GM18868 (cell line): ENCODE measurements at regions not wholly inside any gene's neighbourhood (a gene's known extent, or its start where the extent isn't known, plus 50 kb on each side); places are given as distances from the start of the nearest gene placed in this dataset.

Source experiments
- ATAC-seq: cut with Tn5 transposase; IDR thresholded peaks from one replicate; pipeline ENCODE4 v1.9.1; 2021; ENCODE audit warnings: mild to moderate bottlenecking, moderate library complexity; ENCODE audit not compliant: unreplicated experiment

DNA sequence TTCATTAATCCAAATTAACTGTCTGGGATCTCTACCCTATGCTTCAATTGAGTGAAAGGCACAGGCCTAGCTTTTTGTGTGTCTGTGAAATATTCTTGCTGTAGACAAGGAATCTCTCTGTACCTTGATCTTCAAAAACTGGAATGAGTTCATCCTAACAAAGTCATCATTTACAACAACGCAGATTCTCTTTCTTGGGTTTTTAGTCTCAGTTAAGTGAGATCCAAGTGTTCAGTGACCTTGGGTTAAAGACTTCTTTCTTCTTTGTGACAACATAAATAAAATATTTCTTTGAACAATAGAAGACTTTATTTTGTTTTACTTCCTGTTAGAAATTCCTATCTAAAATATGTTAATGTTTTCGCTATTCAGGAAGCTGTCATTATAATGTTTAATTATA, 192.2 kb upstream of the LMNTD1 start:
- no peak for ATAC-seq

DNA sequence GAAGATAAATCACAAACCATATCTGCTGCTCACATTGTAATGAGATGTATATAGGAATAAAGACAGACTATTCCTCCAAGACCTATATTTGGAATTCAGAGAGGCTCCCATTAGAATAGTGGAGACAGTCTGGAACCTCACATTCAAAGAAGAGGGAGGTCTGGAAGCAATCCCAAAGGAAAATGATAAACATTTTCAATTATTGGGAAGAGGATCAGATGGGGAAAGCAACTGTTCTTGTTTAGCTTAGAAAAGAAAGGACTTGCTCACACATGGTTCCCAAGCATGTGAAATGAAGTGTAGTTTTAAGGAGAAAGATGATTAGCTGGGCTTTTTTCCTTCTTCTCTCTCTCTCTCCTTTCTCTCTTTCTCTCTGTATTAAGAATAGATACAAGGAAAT, 193.0 kb upstream of the LMNTD1 start:
- ATAC-seq, result no peak

DNA sequence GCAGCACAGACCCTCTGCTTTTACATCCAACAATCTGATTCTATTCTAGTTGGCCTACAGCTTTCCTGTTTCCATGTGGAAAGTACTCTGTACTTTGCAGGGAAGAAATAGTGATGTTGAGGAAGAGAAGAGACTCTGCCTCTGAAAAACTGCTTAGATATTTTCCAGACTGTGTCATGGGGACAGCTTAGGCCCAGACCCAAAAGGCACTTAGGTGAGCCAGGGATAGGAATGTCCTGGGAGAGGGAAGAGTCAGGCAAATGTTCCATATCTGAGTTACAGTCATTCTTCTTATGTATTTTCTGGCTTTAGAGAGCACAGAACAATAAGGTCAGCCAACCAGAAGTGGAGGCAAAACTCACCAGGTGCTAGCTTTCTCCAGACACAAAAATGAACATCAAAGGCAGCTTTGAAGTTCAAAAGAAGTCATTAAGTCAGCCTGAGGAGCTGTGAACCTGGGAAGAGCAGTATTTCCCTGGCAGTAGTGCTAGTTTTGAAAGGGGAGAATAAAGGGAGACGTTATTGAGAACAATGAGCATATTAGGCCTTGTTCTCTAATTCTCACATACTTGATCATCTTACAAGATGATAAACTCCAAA, 199.7 kb upstream of the LMNTD1 start:
- no peak for ATAC-seq

DNA sequence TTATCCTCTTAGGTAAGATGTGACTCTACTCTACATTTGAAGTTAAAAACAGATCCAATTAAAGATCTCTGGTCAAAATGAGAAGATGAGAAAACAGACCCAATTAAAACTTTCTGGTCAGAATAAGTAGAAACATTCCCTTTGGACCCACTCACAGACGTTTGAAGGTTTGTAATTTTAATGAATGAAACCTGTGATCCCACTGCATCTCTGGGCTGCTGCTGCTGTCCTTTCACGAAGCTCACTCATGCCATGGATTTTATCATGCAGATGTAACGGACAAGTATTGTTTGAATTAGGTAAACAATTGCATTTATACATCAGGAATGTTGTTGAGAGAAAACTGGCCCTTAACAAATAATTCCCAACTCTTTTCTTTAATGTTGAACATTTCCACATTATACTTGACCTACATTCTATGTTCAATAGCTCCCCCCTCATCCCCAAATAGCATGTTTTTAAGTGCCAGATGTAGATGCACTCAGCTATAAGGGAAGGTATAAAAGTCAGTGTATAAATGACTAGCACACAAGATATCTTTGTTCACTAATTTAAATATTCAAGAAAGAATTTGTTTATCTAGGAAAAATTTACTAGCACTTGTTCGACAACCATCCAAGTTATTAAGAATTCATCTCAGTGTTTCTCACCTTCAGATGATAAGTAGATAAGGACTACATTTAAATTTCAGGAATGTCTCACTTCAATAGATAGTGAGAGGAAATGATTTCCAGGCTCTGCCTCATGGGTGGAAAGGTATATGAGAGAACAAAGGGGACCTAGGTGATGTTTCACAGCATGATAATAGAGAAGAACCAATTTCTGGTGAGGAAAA, 202.3 kb upstream of the LMNTD1 start:
- ATAC-seq, result no peak

DNA sequence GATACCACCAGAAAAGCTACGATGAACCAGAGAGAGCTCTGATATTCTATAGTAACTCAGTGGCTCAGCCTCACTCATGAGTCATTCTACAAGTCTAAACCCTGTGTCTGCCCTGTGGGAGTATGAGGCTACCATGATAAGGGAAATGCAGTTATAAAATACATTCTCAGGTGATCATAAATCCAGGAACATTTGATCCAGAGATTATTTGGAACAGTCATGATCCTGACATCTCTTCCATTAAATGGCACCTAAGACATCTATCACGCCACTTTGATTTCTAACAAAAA, 202.6 kb upstream of the RASSF8 start:
- no peak for ATAC-seq

DNA sequence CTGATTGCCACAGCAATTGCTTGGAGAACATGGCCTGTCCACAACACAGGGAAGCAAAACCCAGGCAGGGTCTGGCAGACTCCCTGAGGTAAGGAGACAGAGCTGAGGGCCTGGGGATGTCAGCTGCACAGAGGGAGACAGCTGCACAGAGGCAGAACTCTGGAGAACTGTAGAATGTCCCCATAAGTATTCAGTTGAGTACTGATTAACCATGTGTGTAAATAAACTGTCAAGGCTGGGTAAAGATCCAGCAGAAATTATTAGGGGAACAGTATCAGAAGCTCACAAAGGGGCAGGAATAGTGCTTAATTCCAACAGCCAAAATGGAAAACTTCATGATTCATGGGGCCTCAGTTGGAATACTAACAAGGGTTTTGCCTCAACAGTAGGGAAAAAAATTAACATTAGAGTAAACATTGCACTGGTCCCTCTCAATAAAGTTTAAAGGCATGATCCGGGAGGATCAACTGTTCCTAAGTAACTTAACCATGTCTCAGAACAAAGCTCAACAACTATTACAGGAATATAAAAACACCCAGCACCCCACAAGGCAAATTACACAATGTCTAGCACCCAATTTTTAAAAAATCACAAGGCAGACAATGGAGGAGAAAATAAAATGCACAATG, 201.3 kb upstream of the RASSF8 start:
- ATAC-seq, result no peak

DNA sequence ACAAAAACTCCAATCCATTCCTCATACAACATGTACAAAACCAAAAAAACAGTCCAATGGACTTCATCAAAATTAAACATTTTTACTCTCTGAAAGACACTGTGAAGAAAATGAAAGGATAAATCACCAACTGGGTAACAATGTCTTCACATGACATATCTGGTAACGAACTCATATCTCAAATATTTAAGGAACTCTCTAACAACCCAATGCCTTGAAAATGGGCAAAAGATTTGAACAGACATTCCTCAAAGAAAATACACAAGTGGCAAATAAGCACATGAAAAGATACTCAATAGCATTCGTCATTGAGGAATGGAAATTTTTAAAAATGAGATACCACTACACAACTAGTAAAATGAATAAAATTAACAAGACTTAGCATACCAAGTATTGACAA, 198.7 kb upstream of the RASSF8 start:
- no peak for ATAC-seq

DNA sequence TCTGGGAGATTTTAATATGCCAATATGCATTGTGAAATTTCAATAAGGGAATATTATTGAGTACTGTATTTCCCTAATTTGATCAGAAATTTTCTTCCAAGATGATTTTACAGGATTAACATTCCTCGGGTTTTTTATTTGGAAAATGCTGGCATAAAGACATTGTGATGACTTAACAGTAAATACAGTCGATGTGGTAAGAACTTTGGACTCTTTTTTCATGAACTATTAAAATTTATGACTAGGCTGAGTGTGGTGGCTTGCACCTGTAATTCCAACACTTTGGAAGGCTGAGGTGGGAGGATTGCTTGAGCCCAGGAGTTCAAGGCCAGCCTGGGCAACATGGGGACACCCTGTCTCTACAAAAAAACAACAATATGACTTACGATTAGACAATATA, 197.1 kb upstream of the RASSF8 start:
- ATAC-seq, result no peak

DNA sequence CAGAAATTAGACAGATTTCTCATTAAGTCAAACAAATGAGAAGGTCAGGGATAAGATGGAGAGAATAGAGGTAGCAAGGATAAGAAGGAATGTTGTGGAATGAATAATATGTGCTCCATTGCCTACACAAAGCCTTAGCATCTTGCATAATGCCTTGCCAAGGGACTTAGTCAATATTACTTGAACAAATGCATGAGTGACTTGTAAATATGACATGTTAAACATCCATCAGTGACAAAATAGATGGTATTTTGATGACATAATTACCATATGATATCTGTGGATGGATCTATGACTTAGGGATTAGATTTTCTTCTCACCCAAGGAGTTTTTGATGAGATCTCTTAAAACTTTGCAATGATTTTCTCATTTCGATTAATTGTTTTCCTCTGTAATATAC, 194.1 kb upstream of the RASSF8 start:
- no peak for ATAC-seq

DNA sequence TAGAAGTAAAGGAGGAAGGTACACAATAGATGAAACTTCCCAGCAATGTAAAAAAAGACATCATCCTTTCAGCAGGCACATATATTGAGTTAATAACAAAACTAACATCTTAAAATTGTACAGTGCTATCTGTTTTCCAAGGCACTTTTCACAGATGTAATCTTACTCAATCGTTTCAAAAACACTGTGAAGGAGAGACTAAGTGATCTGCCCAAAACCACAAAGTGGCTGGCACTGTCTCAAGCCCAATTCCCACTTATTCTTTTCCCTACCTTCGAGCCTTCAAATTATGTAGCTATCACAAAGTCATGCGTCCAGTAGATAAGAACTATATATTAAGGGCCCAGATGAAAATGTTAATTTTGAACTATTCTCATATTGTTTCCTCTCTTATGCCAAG, 193.6 kb upstream of the RASSF8 start:
- no peak for ATAC-seq

DNA sequence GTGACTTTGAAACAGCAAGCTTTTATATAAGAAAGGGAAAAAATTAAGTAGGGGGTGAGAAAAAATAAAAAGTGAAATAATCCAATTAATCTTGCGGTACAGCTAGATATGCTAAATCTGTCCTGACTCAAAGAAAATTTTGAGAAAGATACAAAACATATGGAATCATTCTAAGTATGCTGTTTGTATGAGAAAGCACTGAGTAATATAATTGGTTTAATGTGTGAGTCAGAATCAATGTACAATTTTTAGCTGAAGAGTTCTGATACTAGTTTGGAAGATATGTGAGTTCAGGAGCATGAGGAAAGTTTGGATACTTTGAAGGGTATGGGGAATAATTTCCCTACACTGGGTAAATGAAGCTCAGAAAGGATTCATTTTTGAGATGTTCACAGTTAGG, 190.9 kb upstream of the RASSF8 start:
- no peak for ATAC-seq

DNA sequence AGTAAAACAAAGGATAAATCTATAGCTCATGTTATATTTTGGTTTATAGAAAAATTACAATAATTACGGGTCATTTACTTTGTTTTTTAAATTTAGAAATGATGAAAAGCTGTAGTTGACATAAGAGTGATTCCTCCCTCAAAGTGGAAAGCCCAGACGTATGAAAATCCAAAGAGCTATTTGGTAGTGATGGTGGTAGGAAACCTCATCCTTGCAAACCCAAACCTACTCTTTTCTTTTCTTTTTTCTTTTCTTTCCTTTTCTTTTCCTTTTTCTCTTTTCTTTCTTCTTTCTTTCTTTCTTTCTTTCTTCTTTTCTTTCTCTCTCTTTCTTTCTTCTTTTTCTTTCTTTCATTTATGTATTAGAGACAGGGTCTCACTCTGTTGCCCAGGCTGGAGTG, 190.3 kb upstream of the RASSF8 start:
- ATAC-seq, result no peak

DNA sequence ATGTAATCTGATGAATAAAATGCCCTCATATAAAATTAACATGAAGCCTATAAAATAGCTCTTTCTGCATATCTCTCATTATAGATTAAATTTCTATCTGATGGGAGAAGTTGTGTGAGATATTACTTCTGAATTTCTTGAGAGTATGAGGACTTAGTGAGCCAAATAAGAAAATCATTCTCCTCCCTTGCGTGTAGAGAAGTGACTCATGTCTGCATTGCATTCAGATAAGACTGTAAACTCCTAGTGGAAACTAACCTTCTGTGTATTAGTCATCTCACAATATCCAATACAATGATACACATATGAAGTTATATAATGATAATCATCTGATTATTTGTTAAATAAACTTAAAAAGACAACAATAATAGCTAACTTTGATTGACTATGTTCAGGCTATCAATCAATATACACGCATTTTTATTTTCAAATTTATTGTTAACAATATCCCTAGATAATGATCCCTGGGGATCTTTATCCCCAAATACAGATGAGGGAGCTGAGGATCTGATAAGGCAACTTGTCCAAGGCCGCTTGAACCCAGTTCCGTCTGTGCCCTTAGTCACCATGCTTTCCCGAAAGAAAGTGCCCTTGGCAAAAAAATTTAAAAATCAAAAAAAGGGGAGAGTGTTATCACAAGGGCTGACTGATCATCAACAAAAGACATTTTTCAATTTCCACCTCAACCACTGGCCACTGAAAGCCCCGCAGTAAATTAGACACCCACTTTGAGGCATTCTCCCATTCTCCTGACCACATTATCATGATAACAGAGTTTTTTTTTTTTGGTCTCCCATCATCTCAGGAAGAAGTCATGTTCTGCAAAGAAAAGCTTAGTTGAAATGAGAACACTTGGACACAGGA, 189.2 kb upstream of the RASSF8 start:
- ATAC-seq, result no peak

DNA sequence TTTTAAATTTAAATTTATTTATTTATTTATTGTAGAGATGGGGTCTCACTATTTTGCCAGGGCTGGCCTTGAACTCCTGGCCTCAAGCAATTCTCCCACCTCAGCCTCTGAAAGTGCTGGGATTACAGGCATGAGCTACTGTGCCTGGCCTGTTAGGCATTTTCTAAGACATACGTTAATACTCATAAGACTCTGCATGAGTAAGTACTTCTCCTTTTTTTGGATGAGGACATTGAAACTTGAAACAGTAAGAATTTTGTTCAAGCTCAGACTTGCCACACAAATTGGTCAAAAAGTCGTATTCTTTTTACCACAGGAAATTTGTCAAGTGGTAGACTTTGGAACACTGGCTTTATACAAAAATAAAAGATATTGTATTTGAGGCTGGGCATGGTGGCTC, 187.4 kb upstream of the RASSF8 start:
- peak; percentile 79 for ATAC-seq

DNA sequence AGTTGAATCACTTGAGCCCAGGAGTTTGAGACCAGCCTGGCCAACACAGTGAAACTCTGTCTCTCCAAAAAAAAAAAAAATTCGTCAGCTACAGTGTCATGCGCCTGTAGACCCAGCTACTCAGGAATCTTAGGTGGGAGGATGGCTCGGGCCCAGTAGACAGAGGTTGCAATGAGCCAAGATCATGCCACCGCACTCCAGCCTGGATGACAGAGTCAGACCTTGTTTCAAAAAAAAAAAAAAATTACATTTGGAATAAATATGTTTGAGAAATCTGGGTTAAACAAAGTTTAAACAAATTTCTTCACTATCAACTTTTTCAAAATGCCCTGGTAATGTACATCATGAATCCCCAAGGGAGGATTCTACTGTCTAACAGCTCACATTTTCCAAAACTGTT, 187.0 kb upstream of the RASSF8 start:
- ATAC-seq, result no peak

DNA sequence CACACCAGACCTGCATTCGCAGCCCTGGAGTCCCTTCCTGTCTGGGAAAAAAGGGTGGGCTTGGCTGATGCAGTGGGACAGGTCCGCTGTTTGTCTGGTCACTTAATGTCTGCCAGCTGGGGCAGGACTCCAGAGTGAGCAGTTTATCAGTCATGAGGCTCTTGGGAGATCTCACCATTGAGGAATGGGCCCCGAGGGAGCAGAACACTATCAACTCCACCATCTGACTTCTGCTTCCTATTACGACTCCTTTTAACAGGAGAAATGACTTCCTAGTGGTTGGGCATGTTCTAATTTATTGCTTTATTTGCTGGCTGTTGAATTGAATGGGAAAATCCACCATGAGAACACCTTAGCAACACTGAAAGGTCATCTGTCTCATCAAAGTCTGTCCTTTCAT, 182.5 kb upstream of the RASSF8 start:
- no peak for ATAC-seq

DNA sequence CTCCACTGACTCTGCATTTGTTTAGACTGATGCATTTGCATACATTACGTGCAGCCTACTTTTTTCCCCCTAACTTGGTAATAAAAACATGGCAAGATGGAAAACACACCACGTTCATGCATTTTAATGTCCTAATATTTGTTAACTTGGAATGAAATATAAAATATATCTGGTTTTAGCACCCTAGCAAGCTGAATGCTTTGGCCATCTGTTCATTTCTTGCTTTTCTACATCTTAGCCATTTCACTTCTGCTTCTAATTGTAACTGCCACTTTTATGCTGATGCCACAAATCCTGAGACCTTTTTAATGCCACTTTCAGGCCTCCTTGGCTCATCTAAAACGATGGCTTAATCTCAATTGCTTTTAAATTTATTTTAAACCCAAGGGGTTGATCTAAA, 177.7 kb upstream of the RASSF8 start:
- no peak for ATAC-seq

DNA sequence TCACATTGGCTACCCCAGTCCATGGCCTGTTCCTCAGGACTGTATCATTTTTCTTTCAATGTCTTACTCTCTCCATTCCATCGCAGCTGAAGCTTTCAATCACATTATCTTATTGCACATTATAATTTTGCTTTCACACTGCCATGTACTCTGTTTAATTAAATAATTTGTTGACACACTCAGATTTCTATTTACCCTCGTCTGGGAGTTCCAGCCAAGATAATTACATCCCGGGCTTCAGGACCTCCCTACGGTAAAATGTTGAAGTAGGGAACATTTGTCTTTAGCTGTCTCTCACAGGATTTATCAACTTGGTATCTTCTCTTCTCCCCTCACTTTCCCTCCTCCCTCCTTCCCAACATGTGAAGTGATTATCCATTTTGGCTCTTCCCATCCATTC, 177.2 kb upstream of the RASSF8 start:
- no peak for ATAC-seq

DNA sequence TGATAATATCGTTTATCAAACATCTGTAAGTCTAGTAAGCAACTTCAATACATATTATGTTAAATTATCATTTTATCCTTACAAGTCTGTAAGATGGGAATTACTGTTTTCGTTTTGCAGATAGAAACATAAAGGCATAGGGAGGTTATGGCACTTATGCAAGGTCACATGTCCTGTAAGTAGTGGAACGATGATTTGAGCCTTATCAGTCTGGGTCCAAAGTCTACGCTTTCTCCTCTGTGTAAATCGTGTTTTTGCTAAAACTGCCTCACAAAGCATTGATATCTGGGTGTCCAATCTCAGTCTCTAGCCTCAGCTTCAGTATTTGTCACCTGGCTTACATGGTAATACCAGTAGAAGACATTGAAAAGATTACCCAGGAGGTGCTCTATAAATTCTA, 174.9 kb upstream of the RASSF8 start:
- no peak for ATAC-seq

DNA sequence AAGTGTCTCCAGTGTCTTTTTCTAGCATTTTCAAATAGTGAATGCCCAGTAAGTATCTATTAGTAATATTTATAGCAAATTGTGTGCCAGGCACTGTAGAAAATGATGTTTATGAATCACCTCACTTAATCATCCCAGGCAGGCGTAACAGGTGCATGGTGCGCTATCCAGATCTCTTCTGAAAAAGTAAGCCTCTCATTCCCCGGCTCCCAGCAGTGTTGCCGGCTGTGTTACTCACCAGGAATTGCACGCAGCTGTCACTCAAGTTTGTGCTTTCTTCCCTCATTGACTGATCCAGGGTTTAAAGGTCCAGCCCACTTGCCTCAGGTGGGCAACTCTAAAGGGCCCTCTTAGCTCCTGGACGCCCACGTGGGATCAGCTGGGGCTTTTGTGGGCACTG, 173.8 kb upstream of the RASSF8 start:
- no peak for ATAC-seq

DNA sequence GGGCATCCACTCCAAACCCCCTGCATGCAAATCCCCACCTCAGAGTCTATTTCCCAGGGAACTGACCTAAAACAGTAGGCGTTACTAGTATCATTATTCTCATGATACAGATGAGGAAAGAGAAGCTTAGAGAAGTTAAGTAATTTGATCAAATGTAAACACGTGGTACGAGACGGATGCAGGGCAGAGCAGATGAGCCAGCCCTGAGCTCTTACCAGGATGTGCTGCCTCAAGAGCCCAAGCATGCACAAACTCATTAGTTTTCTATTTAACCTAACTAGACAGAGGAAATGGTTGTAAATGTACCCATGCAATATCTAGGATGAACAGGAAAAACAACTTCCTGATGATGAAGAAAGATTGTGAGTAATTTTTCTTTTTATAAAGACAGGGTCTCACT, 173.3 kb upstream of the RASSF8 start:
- ATAC-seq, result no peak

DNA sequence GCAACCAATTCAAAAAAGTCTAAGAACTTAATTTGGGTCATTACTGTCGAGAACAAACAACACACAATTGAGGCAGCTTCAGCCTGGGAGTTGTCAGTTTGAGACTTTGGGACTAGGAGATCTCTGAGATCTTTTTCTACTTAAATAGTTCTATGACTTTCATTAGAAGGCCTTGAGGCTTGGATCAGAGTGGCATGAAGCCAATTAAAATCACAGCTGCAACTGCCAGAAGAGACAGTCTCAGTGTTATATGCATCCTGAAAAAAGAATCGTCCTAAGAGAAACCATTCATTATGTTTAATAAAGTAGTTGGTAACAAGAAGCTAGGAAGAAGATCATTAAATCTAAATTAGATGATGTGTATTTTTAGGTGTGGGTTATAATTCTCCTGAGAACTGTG, 170.8 kb upstream of the RASSF8 start:
- no peak for ATAC-seq
